ENCODE measurements at regions not wholly inside any gene's neighbourhood (a gene's known extent, or its start where the extent isn't known, plus 50 kb on each side); places are given as distances from the start of the nearest gene placed in this dataset.

- TF ChIP-seq CTCF (IDR thresholded peaks at IDR 0.05), result no peak
- no peak for ATAC-seq (ENCODE audit: low FRiP score)
- no peak for DNase-seq (ENCODE audit: low spot score)
Observed at GRCh38 chr5:126265917-126266316, 157.3 kb upstream of the GRAMD2B start.

- no peak for TF ChIP-seq CTCF (IDR thresholded peaks at IDR 0.05)
- no peak for ATAC-seq (ENCODE audit: low FRiP score)
- DNase-seq (ENCODE audit: low spot score), result no peak
Observed at GRCh38 chr5:126267438-126267837, 155.8 kb upstream of the GRAMD2B start.

- no peak for ATAC-seq (ENCODE audit: low FRiP score)
- DNase-seq (ENCODE audit: low spot score), result no peak
- TF ChIP-seq CTCF (IDR thresholded peaks at IDR 0.05), result no peak
Observed at GRCh38 chr5:126268697-126269315, 154.4 kb upstream of the GRAMD2B start.

GRCh38 chr5:126269511-126269910 is 153.7 kb upstream of the GRAMD2B start:
- ATAC-seq (ENCODE audit: low FRiP score), result no peak
- no peak for DNase-seq (ENCODE audit: low spot score)
- TF ChIP-seq CTCF (IDR thresholded peaks at IDR 0.05), result no peak

- no peak for TF ChIP-seq CTCF (IDR thresholded peaks at IDR 0.05)
- no peak for DNase-seq (ENCODE audit: low spot score)
- ATAC-seq (ENCODE audit: low FRiP score), result no peak
Observed at GRCh38 chr5:126271141-126271540, 152.1 kb upstream of the GRAMD2B start.

GRCh38 chr5:126274076-126274762 is 149.0 kb upstream of the GRAMD2B start:
- DNase-seq (ENCODE audit: low spot score) (no peak), ATAC-seq (ENCODE audit: low FRiP score) (no peak)
- no peak for TF ChIP-seq CTCF (IDR thresholded peaks at IDR 0.05)

GRCh38 chr5:126274763-126275125 is 148.5 kb upstream of the GRAMD2B start:
- no peak for TF ChIP-seq CTCF (IDR thresholded peaks at IDR 0.05)
- DNase-seq (ENCODE audit: low spot score), result no peak
- ATAC-seq (ENCODE audit: low FRiP score), result no peak

Data from omental fat pad (tissue), 3 donors.